ENCODE measurements at regions not wholly inside any gene's neighbourhood (a gene's known extent, or its start where the extent isn't known, plus 50 kb on each side); places are given as distances from the start of the nearest gene placed in this dataset.
"Not testable (repeated sequence)": the region's sequence is repeated elsewhere in the genome, so short reads cannot be mapped to it uniquely, and the experiment has no call there.

- Mint-ChIP-seq H3K27ac (no peak overlapping the region), H3K36me3 (no peaks in the 10 kb centered on the region), H3K9me3 (peaks cover 8% of the 10 kb centered on the region), H3K4me1 (peaks cover 27% of the 10 kb centered on the region), H3K27me3 (ENCODE audit: low read depth) (peaks cover 15% of the 10 kb centered on the region), H3K4me3 (no peak overlapping the region)
- TF ChIP-seq, protein P1, sequence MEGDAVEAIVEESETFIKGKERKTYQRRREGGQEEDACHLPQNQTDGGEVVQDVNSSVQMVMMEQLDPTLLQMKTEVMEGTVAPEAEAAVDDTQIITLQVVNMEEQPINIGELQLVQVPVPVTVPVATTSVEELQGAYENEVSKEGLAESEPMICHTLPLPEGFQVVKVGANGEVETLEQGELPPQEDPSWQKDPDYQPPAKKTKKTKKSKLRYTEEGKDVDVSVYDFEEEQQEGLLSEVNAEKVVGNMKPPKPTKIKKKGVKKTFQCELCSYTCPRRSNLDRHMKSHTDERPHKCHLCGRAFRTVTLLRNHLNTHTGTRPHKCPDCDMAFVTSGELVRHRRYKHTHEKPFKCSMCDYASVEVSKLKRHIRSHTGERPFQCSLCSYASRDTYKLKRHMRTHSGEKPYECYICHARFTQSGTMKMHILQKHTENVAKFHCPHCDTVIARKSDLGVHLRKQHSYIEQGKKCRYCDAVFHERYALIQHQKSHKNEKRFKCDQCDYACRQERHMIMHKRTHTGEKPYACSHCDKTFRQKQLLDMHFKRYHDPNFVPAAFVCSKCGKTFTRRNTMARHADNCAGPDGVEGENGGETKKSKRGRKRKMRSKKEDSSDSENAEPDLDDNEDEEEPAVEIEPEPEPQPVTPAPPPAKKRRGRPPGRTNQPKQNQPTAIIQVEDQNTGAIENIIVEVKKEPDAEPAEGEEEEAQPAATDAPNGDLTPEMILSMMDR (IDR thresholded peaks at IDR 0.05; ENCODE audit: unreplicated experiment) = no peak
- no peak for DNase-seq (ENCODE audit: low spot score in 2 of 2, unreplicated experiment in 2 of 2)
Observed at GRCh38 chr5:126056352-126056751, 366.9 kb upstream of the GRAMD2B start.

- no peak overlapping the region for H3K27ac Mint-ChIP-seq
- H3K27me3 Mint-ChIP-seq (ENCODE audit: low read depth) = peaks cover 11% of the 10 kb centered on the region
- no peak for DNase-seq (ENCODE audit: low spot score in 2 of 2, unreplicated experiment in 2 of 2)
- H3K4me3 Mint-ChIP-seq = no peak overlapping the region
- H3K9me3 Mint-ChIP-seq = peaks cover 8% of the 10 kb centered on the region
- H3K4me1 Mint-ChIP-seq = peaks cover 27% of the 10 kb centered on the region
- TF ChIP-seq, protein P1 (IDR thresholded peaks at IDR 0.05; ENCODE audit: unreplicated experiment) = no peak
- H3K36me3 Mint-ChIP-seq = no peaks in the 10 kb centered on the region
Observed at GRCh38 chr5:126056851-126057622, 366.2 kb upstream of the GRAMD2B start.

GRCh38 chr5:126058392-126058791 lies 364.8 kb upstream of the GRAMD2B start:
- H3K9me3 Mint-ChIP-seq; H3K4me3 Mint-ChIP-seq; H3K27ac Mint-ChIP-seq; DNase-seq (ENCODE audit: low spot score in 2 of 2, unreplicated experiment in 2 of 2); H3K36me3 Mint-ChIP-seq: not testable (repeated sequence)
- H3K4me1 Mint-ChIP-seq = peaks cover 32% of the 10 kb centered on the region
- peaks cover 15% of the 10 kb centered on the region for H3K27me3 Mint-ChIP-seq (ENCODE audit: low read depth)

DNA sequence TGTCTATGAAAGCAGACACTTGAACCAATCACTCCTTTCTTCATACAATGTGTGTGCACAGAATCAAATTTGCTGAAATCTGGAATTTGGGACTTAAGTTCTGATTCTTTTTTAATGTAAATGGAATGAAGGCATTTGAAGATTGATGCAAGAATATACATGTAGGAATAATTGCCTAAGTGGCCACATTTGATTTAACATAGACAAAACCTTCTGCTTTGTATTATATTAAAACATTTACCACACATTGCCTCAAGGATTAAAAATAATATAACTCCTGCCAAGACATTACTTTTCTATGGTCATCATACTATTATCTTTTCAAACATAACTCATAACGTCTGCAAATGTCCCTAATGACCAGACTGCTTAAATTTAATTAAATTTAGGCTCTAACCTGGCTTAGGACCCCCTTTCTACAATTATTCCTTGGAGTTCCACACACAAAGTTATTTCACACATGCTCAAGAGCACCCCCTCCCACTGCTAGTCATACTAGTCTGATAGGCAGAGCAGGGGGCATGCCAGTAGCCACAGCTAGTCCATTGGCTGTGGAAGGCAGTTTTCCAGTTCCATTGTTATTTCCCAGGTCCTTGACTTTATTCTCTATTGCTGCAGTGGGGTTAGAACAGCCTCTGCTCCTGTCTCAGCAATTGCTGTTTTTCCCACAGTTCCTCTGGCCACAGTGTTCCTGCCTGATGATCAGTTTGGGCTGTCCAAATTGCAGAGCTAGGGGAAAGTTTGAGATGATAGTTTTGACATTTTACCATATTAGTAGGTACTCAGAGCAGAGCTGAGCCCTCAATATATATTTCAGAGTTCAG lies 360.6 kb upstream of the GRAMD2B start:
- no peak for DNase-seq (ENCODE audit: low spot score in 2 of 2, unreplicated experiment in 2 of 2)
- no peak overlapping the region for H3K4me3 Mint-ChIP-seq
- H3K4me1 Mint-ChIP-seq = peaks cover 5% of the 10 kb centered on the region
- TF ChIP-seq, protein P1 (IDR thresholded peaks at IDR 0.05; ENCODE audit: unreplicated experiment) = no peak
- peaks cover 6% of the 10 kb centered on the region for H3K9me3 Mint-ChIP-seq
- peaks cover 40% of the 10 kb centered on the region for H3K27me3 Mint-ChIP-seq (ENCODE audit: low read depth)
- H3K36me3 Mint-ChIP-seq = no peaks in the 10 kb centered on the region
- no peak overlapping the region for H3K27ac Mint-ChIP-seq

DNA sequence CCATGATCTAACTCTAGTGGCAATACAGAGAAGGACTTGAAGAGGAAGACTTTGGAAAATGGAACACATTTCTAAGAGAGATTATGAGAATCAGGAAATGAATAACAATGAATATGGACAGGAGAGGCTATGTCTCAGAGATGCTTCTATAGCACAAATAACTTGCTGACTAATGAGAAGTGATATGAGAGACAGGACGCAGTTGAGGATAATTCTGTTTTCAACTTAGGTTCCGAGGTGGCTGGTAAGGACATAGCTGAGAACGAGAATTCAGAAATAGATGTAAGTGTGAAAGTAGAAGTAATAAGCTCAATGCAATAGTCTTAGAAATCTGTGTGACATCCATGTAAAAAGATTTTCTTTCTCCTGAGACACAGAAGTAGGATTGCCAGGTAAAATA lies 358.1 kb upstream of the GRAMD2B start:
- DNase-seq (ENCODE audit: low spot score in 2 of 2, unreplicated experiment in 2 of 2) = no peak
- Mint-ChIP-seq H3K27me3 (ENCODE audit: low read depth) (peaks cover 36% of the 10 kb centered on the region), H3K4me3 (no peak overlapping the region), H3K27ac (no peak overlapping the region), H3K9me3 (peaks cover 7% of the 10 kb centered on the region), H3K4me1 (peaks cover 14% of the 10 kb centered on the region), H3K36me3 (no peaks in the 10 kb centered on the region)
- TF ChIP-seq, protein P1 (IDR thresholded peaks at IDR 0.05; ENCODE audit: unreplicated experiment) = no peak

DNA sequence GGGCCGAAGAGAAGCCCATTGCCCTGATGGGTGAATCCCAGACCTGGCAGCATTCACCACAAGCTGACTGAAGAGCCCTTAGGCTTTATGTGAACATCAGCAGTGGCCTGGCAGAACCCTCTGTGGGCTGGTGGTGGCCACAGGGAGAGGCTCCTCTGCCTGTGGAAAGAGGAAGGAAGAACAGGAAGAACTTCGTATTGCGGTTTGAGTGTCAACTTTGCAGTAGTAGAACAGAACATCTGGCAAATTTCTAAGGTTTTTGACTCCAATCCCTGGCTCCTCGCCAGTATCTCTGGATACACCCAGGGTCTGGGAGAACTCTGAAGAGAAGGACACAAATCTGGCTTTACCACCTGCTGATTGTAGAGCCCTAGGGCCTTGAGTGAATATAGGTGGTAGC lies 356.4 kb upstream of the GRAMD2B start:
- Mint-ChIP-seq H3K27me3 (ENCODE audit: low read depth) (peaks cover 36% of the 10 kb centered on the region), H3K27ac (no peak overlapping the region), H3K36me3 (peaks cover 4% of the 10 kb centered on the region), H3K9me3 (peaks cover 13% of the 10 kb centered on the region), H3K4me3 (no peak overlapping the region), H3K4me1 (peaks cover 14% of the 10 kb centered on the region)
- no peak for DNase-seq (ENCODE audit: low spot score in 2 of 2, unreplicated experiment in 2 of 2)
- TF ChIP-seq, protein P1 (IDR thresholded peaks at IDR 0.05; ENCODE audit: unreplicated experiment) = no peak
